Erythroblast (primary cell): ENCODE measurements at regions not wholly inside any gene's neighbourhood (a gene's known extent, or its start where the extent isn't known, plus 50 kb on each side); places are given as distances from the start of the nearest gene placed in this dataset.

Source experiments
- DNase-seq, 2 experiments: peaks; one replicate each; lab custom pipeline; 2025; lab: John Stamatoyannopoulos, UW
- GATA1 ChIP-seq: IDR thresholded peaks from 2 replicates; pipeline ENCODE4 v1.6.1; 2011; ENCODE audit warnings: low read depth, mild to moderate bottlenecking, control low read depth, low read length, moderate library complexity
- POLR2A ChIP-seq: IDR thresholded peaks from 2 replicates; pipeline ENCODE4 v1.6.1; 2011; ENCODE audit warnings: mild to moderate bottlenecking, low read length

DNA sequence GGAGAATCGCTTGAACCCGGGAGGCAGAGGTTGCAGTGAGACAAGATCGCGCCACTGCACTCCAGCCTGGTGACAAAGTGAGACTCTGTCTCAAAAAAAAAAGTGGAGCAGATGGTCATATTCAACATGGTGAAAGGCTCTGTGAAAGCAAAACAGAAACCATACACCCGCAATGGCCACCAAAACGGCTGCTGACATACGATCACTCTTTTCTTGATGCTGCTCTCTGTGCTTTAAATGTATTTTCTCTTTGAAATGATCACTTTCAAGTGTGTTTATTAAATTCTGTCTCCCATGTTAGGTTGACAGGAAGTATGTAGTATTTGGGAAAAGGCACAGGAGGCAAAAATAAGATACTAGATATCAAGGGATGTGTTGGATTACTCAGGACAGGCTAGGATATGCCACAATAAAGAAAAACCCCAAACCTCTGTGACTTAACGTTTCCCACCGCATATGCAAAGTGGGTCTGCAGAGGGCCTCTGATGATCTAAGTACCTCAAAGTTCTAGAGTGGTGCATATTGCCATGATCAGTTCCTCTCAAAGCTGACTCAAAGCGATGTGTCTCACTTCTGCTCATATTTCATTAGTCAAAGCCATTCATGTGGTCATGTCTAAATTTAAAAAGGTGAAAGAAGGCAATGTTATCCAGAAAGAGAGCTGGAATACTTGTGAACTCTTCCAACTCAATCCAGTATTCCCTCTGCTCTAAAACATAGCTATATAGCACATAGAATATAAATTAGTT lies 155.1 kb upstream of the SOX4 start:
- no peak for DNase-seq
- no peak for TF ChIP-seq POLR2A
- TF ChIP-seq GATA1 = no peak

GRCh38 chr6:21438986-21439352 lies 154.6 kb upstream of the SOX4 start:
- no peak for DNase-seq
- TF ChIP-seq POLR2A (no peak), GATA1 (no peak)

- no peak for DNase-seq
- TF ChIP-seq GATA1 (no peak), POLR2A (no peak)
Observed at GRCh38 chr6:21441386-21441785, 152.2 kb upstream of the SOX4 start.

DNA sequence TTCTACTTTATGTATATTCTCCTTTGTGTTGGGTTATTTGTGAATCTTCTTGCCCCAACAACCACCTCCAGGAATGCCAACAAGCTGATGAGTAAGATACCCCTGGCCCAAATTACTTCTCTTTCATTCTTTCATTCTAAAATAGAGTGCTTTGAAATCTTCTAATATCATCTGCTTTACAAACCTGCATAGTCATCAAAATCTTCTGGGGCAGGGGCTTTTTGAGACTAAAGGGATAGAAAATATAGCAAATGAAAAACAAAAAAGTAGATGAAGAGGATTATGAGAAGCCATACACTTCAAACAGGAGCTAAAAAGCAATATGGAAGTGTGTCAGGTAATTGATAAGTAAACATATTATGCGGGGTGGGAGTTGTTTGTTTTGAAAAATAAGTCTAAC lies 150.7 kb upstream of the SOX4 start:
- TF ChIP-seq GATA1 (no peak), POLR2A (no peak)
- DNase-seq = no peak

GRCh38 chr6:21444711-21445260 lies 148.8 kb upstream of the SOX4 start:
- no peak for DNase-seq
- TF ChIP-seq POLR2A (no peak), GATA1 (no peak)

DNA sequence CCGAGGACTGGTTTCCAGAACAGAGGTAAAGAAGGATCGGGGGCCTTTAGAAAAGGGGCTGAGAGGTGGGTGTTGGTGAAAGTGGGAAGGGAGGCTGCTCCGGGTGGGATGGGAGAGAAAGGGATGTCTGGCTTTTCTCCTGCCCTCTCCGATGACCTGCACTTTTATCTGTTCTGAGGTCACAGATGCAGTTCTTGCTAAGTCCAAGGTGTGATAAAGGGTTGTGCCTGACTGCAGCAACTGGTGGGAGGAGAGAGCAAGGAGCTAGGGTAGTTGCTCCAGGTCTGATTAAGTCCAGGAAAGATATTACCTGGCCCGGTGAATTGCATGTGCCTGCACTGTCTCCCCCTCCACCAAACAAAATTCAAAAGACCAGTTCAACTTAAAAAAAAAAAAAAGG lies 145.6 kb upstream of the SOX4 start:
- TF ChIP-seq GATA1 (no peak), POLR2A (no peak)
- DNase-seq = no peak

- TF ChIP-seq POLR2A (no peak), GATA1 (no peak)
- DNase-seq = no peak
Observed at GRCh38 chr6:21448485-21449109, 145.0 kb upstream of the SOX4 start.

DNA sequence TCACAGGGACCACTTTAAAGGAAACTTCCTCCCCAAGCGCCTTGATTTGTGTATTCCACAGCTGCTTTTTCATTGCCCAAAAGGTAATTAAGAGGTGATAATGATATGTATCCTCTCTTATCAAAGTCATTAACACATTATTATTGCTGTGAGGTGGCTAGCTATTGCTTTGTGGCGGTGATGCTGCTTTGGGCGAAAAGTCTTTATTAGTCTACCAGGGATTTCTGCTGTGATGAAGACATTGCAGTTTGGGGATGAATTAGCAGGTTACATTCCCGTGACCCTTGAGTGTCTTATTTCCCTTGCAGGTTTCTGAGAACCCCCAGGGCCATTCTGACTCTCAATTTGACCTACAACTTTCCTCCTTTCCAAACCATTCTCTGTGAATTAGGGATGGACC lies 143.4 kb upstream of the SOX4 start:
- no peak for DNase-seq
- TF ChIP-seq GATA1 = no peak
- no peak for TF ChIP-seq POLR2A

DNA sequence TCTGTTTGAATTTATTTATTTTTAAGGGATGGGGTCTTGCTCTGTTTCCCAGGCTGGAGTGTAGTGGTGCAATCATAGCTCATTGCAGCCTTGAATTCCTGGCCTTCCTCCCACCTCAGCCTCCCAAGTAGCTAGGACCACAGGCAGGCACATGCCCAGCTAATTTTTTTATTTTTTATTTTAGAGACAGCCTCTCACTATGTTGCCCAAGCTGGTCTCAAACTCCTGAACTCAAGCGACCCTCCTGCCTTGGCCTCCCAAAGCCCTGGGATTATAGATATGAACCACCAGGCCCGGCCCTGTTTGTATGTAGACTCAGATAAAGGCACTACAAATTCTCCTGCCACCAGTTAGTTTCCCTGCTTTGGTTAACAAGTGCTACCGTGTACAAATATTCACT lies 142.9 kb upstream of the SOX4 start:
- TF ChIP-seq GATA1 = no peak
- TF ChIP-seq POLR2A = no peak
- peak; percentile 1 to 12 for DNase-seq

GRCh38 chr6:21451546-21452013 lies 142.0 kb upstream of the SOX4 start:
- no peak for DNase-seq
- TF ChIP-seq POLR2A (no peak), GATA1 (no peak)

DNA sequence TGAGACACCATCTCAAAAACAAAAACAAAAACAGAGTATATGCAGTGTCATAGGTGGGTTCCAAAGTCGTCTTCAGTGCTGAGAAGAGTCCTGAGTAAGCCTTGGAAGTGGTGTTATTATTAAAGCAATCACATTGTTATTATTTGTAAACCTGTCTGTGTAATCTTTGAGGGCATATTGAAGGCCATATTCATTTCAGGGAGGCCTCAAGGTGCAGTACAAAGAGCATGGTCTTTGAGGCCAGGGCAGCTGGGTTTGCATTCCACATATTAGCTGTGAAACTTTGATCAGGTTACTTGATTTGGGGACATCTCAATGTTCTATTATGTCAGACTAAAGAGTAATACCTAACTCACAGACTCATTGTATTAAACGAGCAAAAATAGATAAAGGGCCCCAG lies 139.3 kb upstream of the SOX4 start:
- DNase-seq = no peak
- TF ChIP-seq GATA1 (no peak), POLR2A (no peak)

GRCh38 chr6:21455071-21455470 lies 138.5 kb upstream of the SOX4 start:
- DNase-seq = no peak
- TF ChIP-seq GATA1 (no peak), POLR2A (no peak)

- no peak for TF ChIP-seq GATA1
- TF ChIP-seq POLR2A = no peak
- no peak for DNase-seq
Observed at GRCh38 chr6:21457647-21458046, 135.9 kb upstream of the SOX4 start.

DNA sequence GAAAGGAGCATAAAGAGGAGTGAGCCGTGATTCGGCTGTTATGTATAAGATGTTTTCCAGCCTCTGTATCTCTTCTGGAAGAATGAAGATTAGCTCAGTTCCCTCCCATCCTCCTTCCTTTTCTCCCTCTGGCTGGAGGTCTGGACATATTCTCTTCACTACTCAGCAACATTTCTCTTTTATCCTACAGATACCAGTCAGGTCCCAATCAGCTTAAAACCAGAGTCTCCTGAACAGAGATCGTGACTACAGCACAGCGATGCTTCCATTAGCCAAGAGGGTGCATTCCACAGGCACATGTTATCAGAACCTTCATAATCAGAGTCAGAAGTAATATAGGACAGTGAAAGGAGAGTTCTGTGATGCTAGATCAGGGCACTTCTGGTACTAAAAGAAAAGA lies 133.9 kb upstream of the SOX4 start:
- TF ChIP-seq POLR2A (no peak), GATA1 (no peak)
- no peak for DNase-seq

DNA sequence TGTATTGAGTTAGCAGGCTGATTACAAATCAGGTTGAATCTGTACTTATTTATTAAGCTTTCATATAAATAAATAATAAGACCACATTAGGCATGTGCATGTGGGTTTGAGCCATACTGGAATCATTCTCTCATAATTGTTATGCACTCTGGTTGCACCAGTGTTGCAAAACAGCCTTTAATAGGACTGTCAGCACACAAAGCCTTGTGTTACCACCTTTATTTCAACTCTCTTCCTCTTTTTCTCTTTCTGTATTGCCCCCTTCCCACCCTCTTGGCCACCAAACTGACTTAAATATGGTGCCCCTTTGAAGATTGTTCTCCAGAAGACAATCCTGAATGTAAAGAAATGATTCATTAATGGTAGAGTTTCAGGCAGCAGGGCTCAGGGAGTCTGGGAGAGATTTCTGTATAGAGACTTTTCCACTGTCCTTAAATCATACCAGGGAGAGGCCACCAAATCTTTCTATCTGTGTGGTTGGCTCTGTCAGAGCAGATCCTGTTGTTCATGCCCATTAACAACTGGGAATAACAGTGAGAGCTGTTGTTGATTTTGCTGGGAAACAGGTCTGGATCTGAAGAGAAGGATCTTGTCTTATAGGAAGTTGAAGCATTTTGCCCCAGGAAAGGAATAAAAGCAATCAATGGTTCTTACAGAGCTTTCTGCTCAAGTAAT lies 131.6 kb upstream of the SOX4 start:
- no peak for TF ChIP-seq POLR2A
- TF ChIP-seq GATA1 = no peak
- no peak for DNase-seq
